HG03571 (cell line): ENCODE measurements at regions not wholly inside any gene's neighbourhood (a gene's known extent, or its start where the extent isn't known, plus 50 kb on each side); places are given as distances from the start of the nearest gene placed in this dataset.
"Not testable (repeated sequence)": the region's sequence is repeated elsewhere in the genome, so short reads cannot be mapped to it uniquely, and the experiment has no call there.

ENCODE experiments used
- ATAC-seq: cut with Tn5 transposase; IDR thresholded peaks from one replicate; pipeline ENCODE4 v1.9.1; 2021; ENCODE audit not compliant: unreplicated experiment

- ATAC-seq, result not testable (repeated sequence)
These were observed 438.0 kb downstream of the RPIA start for GRCh38 chr2:89129440-89129839.

- ATAC-seq, result not testable (repeated sequence)
These were observed 439.3 kb downstream of the RPIA start for GRCh38 chr2:89130665-89131308.

DNA sequence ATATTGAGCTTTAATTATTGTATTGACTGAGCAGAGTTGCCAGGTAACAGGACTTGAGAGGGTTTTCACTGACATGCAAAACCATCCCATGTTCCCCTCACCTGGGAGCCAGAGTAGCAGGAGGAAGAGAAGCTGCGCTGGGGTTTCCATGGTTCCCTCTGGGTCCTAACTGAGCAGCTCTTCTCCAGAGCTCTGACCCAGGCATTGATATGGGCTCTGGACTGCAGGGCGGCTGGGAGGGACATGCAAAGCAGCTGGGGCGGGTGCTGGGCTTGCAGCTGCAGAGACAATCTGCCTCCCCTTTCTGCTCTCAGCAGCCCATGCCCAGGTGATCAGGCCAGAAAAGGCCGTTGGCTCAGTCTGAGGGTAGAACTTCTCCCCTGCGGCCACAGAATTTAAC lies 451.5 kb downstream of the RPIA start:
- not testable (repeated sequence) for ATAC-seq

DNA sequence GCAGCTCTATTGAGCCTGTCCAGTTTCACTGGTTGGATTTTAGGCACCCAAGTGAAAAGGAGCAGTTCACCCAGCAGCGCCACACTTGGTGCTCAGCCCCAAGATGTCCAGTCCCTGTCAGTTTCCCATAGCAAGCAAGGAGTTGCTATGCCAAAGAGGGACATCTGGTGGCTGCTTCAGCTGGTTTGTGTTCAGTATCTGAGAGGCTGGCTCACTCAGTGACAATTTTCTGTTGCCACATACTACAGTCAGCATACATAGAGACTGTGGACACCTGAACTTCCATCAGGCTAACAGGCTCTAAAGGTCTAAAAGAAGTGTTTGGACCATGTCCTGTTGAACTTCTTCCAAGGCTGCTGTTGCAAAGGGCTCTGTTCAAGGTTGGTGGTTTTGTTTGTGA lies 453.9 kb downstream of the RPIA start:
- ATAC-seq, result not testable (repeated sequence)

DNA sequence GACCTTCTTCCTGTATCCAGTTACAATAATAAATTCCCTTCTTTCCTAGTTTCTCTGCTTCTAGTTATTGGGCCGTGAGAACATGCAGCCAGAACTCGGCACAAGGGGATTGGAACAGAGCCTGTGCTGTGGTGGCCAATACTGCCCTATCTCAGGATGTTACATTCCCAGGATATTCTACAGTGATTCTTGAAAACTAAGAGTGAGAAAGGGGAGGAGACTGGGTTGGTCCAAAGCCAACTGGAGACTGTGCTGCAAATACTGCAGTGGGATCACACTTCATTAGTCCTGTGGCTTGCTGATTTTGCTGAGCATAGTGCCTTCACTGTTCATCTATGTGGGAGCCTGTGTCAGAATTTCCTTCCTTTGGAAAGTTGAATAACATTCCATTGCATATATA lies 456.8 kb downstream of the RPIA start:
- ATAC-seq, result not testable (repeated sequence)

DNA sequence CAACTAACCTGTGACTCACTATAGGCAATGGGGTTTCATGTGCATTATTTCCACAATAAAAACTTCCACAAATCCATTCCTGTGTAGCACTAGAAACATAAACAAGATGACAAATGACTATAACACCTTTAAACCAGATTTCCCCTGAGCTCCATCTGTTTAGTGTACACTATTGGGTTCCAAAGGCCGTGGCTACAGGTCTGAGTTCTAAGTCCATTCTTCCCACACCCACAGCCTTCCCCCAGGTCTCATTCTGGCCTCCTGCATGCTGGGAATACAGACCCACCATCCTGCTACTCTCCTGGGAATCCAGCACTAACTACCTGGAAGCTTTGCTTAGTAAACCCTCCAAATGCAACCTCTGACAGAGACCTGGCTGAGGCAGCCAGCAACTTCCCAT lies 460.2 kb downstream of the RPIA start:
- not testable (repeated sequence) for ATAC-seq

DNA sequence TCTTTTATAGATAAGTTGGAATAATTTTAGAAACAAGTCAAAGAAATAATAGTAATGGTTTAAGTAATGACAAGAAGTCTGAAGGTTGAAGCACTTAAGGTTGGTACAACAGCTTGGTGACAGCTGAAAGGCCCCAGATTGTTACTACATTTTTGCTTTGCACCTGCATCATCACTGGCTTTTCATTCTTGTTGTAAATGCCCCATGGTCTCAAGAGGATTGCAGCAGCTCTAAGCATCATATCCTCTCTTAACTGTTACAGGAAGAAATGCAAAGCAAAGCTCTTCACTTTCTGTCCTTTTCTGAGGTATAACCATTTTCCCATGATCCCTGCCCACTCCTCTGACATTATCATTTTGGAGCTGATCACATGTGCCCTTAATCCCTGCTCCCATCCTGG lies 461.0 kb downstream of the RPIA start:
- not testable (repeated sequence) for ATAC-seq

DNA sequence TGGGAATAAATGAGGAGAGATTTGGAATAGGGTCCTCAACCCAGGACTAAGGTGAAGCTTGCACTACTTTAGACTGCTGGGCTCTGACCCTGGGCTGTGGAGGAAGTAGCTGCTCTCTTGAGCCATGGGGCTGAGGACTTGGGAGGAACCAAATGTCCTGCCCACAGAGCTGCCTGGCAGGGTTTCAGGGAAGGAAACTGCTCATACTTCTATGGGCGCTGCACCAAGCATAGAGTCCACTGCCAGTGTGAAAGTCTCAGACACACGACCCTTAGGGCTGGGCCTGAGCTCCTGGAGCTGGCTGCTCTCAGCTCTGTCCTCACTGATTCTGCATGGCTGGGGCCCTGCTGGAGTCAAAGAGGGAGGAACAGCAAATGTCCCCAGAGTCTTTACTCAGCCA lies 461.7 kb downstream of the RPIA start:
- not testable (repeated sequence) for ATAC-seq

DNA sequence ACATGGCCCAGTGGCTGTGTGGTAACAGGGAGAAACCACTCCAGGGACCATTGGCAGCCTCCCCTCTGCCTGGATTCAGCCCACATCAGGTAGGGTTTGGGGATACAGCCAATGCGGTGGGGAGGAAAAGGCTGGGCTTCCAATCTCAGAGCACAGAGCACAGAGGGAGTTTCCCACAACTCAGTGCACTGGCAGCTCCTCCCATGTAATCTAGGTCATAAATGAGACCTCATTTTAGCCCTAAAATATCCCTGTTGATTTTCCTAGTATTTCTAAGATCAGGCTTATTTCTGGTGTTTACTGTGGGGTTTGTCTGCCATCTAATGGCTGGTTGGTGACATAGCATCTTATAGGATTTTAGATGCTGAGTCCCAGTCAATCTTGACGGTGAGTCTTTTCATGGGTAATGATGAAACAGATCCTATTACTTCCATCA lies 462.8 kb downstream of the RPIA start:
- ATAC-seq, result not testable (repeated sequence)

DNA sequence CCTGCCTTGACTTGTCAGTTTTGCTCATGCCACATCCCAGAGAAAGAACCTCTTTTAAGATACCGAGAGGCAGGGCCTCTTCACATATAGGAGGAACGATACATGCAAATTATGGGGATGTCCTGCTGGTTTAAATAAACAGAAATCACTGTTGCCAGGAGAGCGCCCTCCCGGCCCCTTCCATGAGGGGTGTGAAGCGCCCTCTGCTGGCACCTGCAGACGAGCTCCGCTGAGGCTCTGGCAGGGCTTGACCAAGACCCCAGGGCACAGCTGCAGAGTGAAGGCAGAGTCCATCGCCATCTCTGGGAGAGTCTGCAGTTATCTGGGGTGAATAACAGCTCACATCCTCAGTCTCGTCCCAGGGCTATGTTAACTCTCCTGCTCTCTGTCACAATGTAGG lies 468.8 kb downstream of the RPIA start:
- not testable (repeated sequence) for ATAC-seq

- ATAC-seq, result not testable (repeated sequence)
These were observed 470.2 kb downstream of the RPIA start for GRCh38 chr2:89161626-89162025.

GRCh38 chr2:89170506-89171173 lies 479.2 kb downstream of the RPIA start:
- not testable (repeated sequence) for ATAC-seq

DNA sequence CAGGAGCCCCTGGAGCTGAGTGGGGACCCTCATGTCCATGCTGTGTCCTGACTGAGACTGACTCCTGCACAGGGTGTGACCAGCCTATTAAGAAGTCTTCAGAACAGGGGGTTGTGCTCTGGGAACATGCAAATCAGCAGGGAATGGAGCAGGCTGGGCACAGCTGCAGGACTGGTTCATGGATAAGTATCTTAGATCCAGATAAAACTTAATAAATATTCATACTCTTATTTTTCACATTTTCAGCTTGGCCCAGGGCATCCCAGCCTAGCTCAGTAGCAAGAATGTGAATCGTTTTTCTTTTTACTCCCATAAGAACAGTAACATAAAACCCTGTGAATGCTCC lies 479.7 kb downstream of the RPIA start:
- ATAC-seq, result not testable (repeated sequence)

- not testable (repeated sequence) for ATAC-seq
These were observed 485.5 kb downstream of the RPIA start for GRCh38 chr2:89177004-89177403.

GRCh38 chr2:89182221-89182620 lies 490.7 kb downstream of the RPIA start:
- ATAC-seq, result not testable (repeated sequence)

DNA sequence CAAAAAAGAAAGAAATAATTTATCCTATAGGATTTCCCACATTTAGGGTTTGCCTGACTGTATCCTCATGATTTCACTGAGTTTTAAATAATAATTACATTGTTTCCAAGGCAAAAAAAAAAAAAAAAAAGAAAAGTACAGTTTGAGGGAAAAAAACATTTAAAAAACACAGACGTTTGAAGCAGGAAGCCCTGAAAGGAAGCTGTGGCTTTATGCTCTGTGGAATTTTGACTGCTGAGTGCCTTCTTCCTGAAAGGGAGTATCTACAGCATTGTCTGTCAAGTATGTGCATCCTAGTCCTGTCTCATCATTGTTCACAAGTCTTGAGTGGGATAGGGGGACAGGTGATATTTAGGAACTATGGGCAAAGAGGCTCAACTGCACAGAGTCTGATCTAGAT lies 493.3 kb downstream of the RPIA start:
- ATAC-seq, result not testable (repeated sequence)

DNA sequence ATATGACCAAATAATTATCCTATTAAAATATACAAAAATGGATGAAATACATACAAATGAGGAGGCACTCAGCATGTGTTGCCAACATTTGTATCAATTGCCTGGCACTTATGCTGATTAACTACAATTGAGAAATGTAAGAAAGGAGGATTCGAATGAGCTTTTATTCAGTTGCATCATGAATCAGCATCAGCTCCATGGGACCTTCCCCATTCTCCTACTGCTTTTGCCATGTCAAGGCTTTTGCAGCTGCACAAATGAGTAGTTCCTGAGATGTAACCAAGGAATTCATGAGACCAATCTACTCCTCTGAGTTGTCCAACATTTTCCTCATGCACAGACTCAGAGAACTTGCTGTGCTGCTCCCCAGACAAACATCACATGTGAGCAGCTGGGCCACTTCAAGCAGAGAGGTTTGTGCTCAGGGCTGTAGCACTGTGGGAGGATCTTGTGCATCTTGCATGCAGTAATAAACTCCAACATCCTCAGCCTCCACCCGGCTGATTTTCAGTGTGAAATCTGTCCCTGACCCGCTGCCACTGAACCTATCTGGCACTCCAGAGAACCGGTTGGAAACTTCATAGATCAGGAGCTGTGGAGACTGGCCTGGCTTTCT lies 504.3 kb downstream of the RPIA start:
- ATAC-seq, result not testable (repeated sequence)

DNA sequence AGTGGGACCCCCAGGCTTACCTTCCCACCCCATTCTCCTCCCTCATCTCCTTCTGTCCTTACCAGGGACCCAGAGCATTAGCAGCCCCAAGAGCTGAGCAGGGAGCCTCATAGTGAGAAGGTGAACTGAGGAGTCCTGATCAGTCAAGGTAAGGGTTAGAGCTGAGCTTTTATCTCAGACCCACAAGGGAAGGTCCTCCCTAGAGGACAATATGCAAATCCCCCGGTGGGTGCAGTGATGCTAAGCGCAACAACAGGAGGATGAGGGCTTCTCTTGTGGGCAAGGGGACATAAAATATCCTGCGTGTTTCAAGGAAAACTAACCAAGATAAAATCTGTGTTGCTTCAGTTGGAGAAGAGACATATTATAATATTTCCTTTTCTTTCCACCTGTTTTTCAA lies 505.2 kb downstream of the RPIA start:
- not testable (repeated sequence) for ATAC-seq

- not testable (repeated sequence) for ATAC-seq
These were observed 506.6 kb downstream of the RPIA start for GRCh38 chr2:89198026-89198425.

- ATAC-seq, result not testable (repeated sequence)
These were observed 508.2 kb downstream of the RPIA start for GRCh38 chr2:89199453-89200246.

GRCh38 chr2:89200247-89200527 lies 508.7 kb downstream of the RPIA start:
- ATAC-seq, result not testable (repeated sequence)

DNA sequence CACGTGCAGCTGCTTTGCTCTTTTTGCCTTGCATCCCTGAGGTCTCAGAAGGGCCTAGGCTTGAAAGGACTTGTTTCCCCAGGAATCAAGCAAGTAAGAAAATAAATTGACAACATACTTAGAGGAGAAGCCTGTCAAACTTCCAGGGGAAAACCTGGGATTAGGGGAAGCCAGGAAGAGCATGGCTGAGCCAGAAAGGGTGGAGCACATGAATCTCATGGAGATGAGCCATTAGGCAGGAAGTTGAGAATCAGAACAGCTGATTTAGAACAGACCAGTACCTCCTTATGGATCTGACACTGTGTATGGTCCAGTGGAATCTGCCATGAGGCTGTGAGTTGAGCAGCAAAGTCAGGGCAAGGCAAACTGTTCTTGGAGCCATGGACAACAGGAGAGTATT lies 511.0 kb downstream of the RPIA start:
- not testable (repeated sequence) for ATAC-seq
